HG03565 (cell line): ENCODE measurements at regions not wholly inside any gene's neighbourhood (a gene's known extent, or its start where the extent isn't known, plus 50 kb on each side); places are given as distances from the start of the nearest gene placed in this dataset.

ENCODE experiments used
- ATAC-seq: cut with Tn5 transposase; IDR thresholded peaks from one replicate; pipeline ENCODE4 v1.9.1; 2021; ENCODE audit warnings: mild to moderate bottlenecking, moderate library complexity; ENCODE audit not compliant: unreplicated experiment

GRCh38 chr1:177848577-177848976 is 121.3 kb downstream of the SEC16B start:
- ATAC-seq, result no peak

GRCh38 chr1:177847843-177848242 is 122.0 kb downstream of the SEC16B start:
- no peak for ATAC-seq

GRCh38 chr1:177838907-177839485 is 130.9 kb downstream of the SEC16B start:
- no peak for ATAC-seq

GRCh38 chr1:177833631-177834030 is 136.2 kb downstream of the SEC16B start:
- no peak for ATAC-seq

GRCh38 chr1:177830531-177831135 is 139.2 kb downstream of the SEC16B start:
- no peak for ATAC-seq

- ATAC-seq, result no peak
Measured at GRCh38 chr1:177825276-177825901, 144.5 kb downstream of the SEC16B start.

GRCh38 chr1:177824508-177824982 is 145.3 kb downstream of the SEC16B start:
- no peak for ATAC-seq

GRCh38 chr1:177820213-177820612 is 149.6 kb downstream of the SEC16B start:
- no peak for ATAC-seq

- ATAC-seq, result peak; percentile 98
Measured at GRCh38 chr1:177817937-177818875, 151.7 kb downstream of the SEC16B start.

GRCh38 chr1:177812650-177813049 is 157.2 kb downstream of the SEC16B start:
- no peak for ATAC-seq

- no peak for ATAC-seq
Measured at GRCh38 chr1:177812144-177812543, 157.7 kb downstream of the SEC16B start.

- ATAC-seq, result no peak
Measured at GRCh38 chr1:177811429-177811828, 158.4 kb downstream of the SEC16B start.

GRCh38 chr1:177809819-177810218 is 160.0 kb downstream of the SEC16B start:
- ATAC-seq, result peak; percentile 76

- no peak for ATAC-seq
Measured at GRCh38 chr1:177802304-177802703, 167.6 kb downstream of the SEC16B start.

GRCh38 chr1:177801790-177802189 is 168.1 kb downstream of the SEC16B start:
- ATAC-seq, result no peak

- no peak for ATAC-seq
Measured at GRCh38 chr1:177800400-177801088, 169.3 kb downstream of the SEC16B start.

- no peak for ATAC-seq
Measured at GRCh38 chr1:177799746-177800145, 170.1 kb downstream of the SEC16B start.

- no peak for ATAC-seq
Measured at GRCh38 chr1:177798614-177799013, 171.2 kb downstream of the SEC16B start.

- ATAC-seq, result no peak
Measured at GRCh38 chr1:177796561-177796960, 173.3 kb downstream of the SEC16B start.

GRCh38 chr1:177794376-177794991 is 175.4 kb downstream of the SEC16B start:
- ATAC-seq, result no peak
